HG02943 (cell line): ENCODE measurements at regions not wholly inside any gene's neighbourhood (a gene's known extent, or its start where the extent isn't known, plus 50 kb on each side); places are given as distances from the start of the nearest gene placed in this dataset.

ENCODE experiments used
- ATAC-seq: cut with Tn5 transposase; IDR thresholded peaks from one replicate; pipeline ENCODE4 v1.9.1; 2021; ENCODE audit warnings: mild to moderate bottlenecking, low read depth, moderate library complexity; ENCODE audit not compliant: unreplicated experiment

- no peak for ATAC-seq
Measured at GRCh38 chr2:151091583-151091982, 170.1 kb downstream of the RBM43 start.

- ATAC-seq = no peak
Measured at GRCh38 chr2:151087377-151087776, 174.3 kb downstream of the RBM43 start.

- ATAC-seq = no peak
Measured at GRCh38 chr2:151085181-151085611, 176.5 kb downstream of the RBM43 start.

- ATAC-seq = no peak
Measured at GRCh38 chr2:151083856-151084795, 177.5 kb downstream of the RBM43 start.

- ATAC-seq = no peak
Measured at GRCh38 chr2:151078889-151079288, 182.8 kb downstream of the RBM43 start.

GRCh38 chr2:151071906-151072305, 189.8 kb downstream of the RBM43 start:
- no peak for ATAC-seq

- ATAC-seq = no peak
Measured at GRCh38 chr2:151071382-151071781, 190.3 kb downstream of the RBM43 start.

- ATAC-seq = no peak
Measured at GRCh38 chr2:151070253-151070652, 191.4 kb downstream of the RBM43 start.

- no peak for ATAC-seq
Measured at GRCh38 chr2:151067658-151068369, 193.8 kb downstream of the RBM43 start.

GRCh38 chr2:151063271-151063670, 198.4 kb downstream of the RBM43 start:
- ATAC-seq = no peak

GRCh38 chr2:151060287-151060686, 201.4 kb downstream of the RBM43 start:
- ATAC-seq = no peak

GRCh38 chr2:151056870-151057269, 204.8 kb downstream of the RBM43 start:
- no peak for ATAC-seq

- no peak for ATAC-seq
Measured at GRCh38 chr2:151053661-151053990, 208.0 kb downstream of the RBM43 start.

GRCh38 chr2:151052850-151053660, 208.6 kb downstream of the RBM43 start:
- ATAC-seq = no peak

GRCh38 chr2:151051574-151052220, 210.0 kb downstream of the RBM43 start:
- peak; percentile 82 for ATAC-seq

- no peak for ATAC-seq
Measured at GRCh38 chr2:151049746-151050145, 211.9 kb downstream of the RBM43 start.

- no peak for ATAC-seq
Measured at GRCh38 chr2:151048331-151049054, 213.2 kb downstream of the RBM43 start.

- ATAC-seq = no peak
Measured at GRCh38 chr2:151043484-151043883, 218.2 kb downstream of the RBM43 start.

- no peak for ATAC-seq
Measured at GRCh38 chr2:151042964-151043363, 218.7 kb downstream of the RBM43 start.

GRCh38 chr2:151040039-151040438, 221.6 kb downstream of the RBM43 start:
- no peak for ATAC-seq
